Ishikawa (cell line): ENCODE measurements at regions not wholly inside any gene's neighbourhood (a gene's known extent, or its start where the extent isn't known, plus 50 kb on each side); places are given as distances from the start of the nearest gene placed in this dataset.

ENCODE experiments used
- CEBPB ChIP-seq: IDR thresholded peaks from 2 replicates; pipeline ENCODE4 v1.6.1; 2012
- CREB1 ChIP-seq: IDR thresholded peaks from 2 replicates; pipeline ENCODE4 v1.6.1; 2012; ENCODE audit warnings: low read depth
- EP300 ChIP-seq: IDR thresholded peaks from 2 replicates; pipeline ENCODE4 v1.6.1; 2012; ENCODE audit warnings: borderline replicate concordance
- FOXM1 ChIP-seq: IDR thresholded peaks from 2 replicates; pipeline ENCODE4 v1.6.1; 2012; ENCODE audit warnings: low read depth, borderline replicate concordance
- TAF1 ChIP-seq: IDR thresholded peaks from 2 replicates; pipeline ENCODE4 v1.6.1; 2012; ENCODE audit warnings: low read depth, mild to moderate bottlenecking
- YY1 ChIP-seq: IDR thresholded peaks from 2 replicates; pipeline ENCODE4 v1.6.1; 2012; ENCODE audit warnings: low read depth
- ZBTB7A ChIP-seq: IDR thresholded peaks from 2 replicates; pipeline ENCODE4 v1.6.1; 2012; ENCODE audit warnings: low read depth

DNA sequence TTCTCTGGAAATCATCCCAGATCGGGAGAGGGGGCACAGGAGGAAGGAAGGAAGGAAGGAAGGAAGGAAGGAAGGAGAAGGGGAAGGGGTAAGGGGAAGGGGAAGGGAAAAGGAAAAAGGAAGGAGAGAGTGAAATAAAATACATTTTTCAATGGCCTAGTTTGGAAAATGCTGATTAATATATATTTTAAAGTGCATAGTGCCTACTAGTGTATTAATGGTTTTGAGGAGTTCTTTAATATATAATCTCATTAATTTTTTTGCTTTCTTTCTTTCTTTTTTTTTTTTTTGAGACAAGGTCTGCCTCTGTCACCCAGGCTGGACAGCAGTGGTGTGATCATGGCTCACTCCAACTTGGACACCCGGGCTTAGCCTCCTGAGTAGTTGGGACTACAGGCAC, 107.8 kb upstream of the FOLH1 start:
- no peak for TF ChIP-seq YY1
- no peak for TF ChIP-seq CEBPB
- TF ChIP-seq EP300 = no peak
- no peak for TF ChIP-seq ZBTB7A
- no peak for TF ChIP-seq CREB1
- no peak for TF ChIP-seq FOXM1
- no peak for TF ChIP-seq TAF1
